Sigmoid colon (tissue), 6 donors: ENCODE measurements at regions not wholly inside any gene's neighbourhood (a gene's known extent, or its start where the extent isn't known, plus 50 kb on each side); places are given as distances from the start of the nearest gene placed in this dataset.
"Not testable (repeated sequence)": the region's sequence is repeated elsewhere in the genome, so short reads cannot be mapped to it uniquely, and the experiment has no call there.

Experiments
- DNase-seq: peaks from one replicate; pipeline ENCODE4 v3.0.0-alpha.2; 2019
- H3K27ac ChIP-seq, 4 donors: fragments of 200-600 bp; sonication (generic); one replicate each; pipeline ENCODE4 v1.5.1; 2016 to 2019; ENCODE audit warnings: mild to moderate bottlenecking in 1 of 4
- H3K27me3 ChIP-seq, 3 donors: fragments of 200-600 bp; sonication (generic); one replicate each; pipeline ENCODE4 v1.5.1; 2019; ENCODE audit warnings: mild to moderate bottlenecking in 1 of 3
- H3K36me3 ChIP-seq, 4 donors: fragments of 200-600 bp; sonication (generic); one replicate each; pipeline ENCODE4 v1.5.1; 2016 to 2019
- H3K4me1 ChIP-seq, 4 donors: fragments of 200-600 bp; sonication (generic); one replicate each; pipeline ENCODE4 v1.5.1; 2017 to 2019
- H3K4me3 ChIP-seq, 4 donors: fragments of 200-600 bp; sonication (generic); one replicate each; pipeline ENCODE4 v1.5.1; 2017 to 2019; ENCODE audit warnings: mild to moderate bottlenecking in 2 of 4, moderate library complexity in 1 of 4
- H3K9me3 ChIP-seq, 4 donors: fragments of 200-600 bp in 3 of 4; sonication (generic) in 3 of 4; one replicate each; pipeline versions ENCODE4 v1.5.1 to v1.6.1; 2013 to 2019
- CTCF ChIP-seq, 4 experiments: fragments of 450-650 bp in 3 of 4; fragments of 200-600 bp in 1 of 4; IDR thresholded peaks; one replicate each; pipeline ENCODE4 v1.5.1; 2016 to 2019; ENCODE audit warnings: antibody characterized with exemption in 4 of 4, mild to moderate bottlenecking in 3 of 4, moderate library complexity in 2 of 4
- EP300 ChIP-seq, 4 donors: sonication (generic); formaldehyde crosslinking; IDR thresholded peaks; one replicate each; pipeline ENCODE4 v1.6.1; 2017; ENCODE audit warnings: antibody characterized with exemption in 4 of 4
- POLR2A ChIP-seq, 2 donors: fragments of 450-650 bp; IDR thresholded peaks; one replicate each; pipeline ENCODE4 v1.6.1; 2016; ENCODE audit warnings: antibody characterized with exemption in 2 of 2, mild to moderate bottlenecking in 2 of 2, moderate library complexity in 2 of 2
- POLR2AphosphoS5 ChIP-seq, 4 donors: sonication (generic); formaldehyde crosslinking; IDR thresholded peaks; one replicate each; pipeline ENCODE4 v1.6.1; 2017; ENCODE audit warnings: antibody characterized with exemption in 4 of 4
- WGBS, 2 donors: extraction: QIAGEN DNeasy Blood & Tissue Kit; methylation state at CpG; one replicate each; pipeline ENCODE4 v1.1.7; 2013; 5-methylcytosine and 5-hydroxymethylcytosine counted together
- intact Hi-C: fragments of 100-400 bp; cut with DNase I; formaldehyde crosslinking; loops from one replicate; pipeline ENCODE4 v1.15.1; 2023
- donor health status: healthy with polysubstance abuse.
- donor health status: healthy.

DNA sequence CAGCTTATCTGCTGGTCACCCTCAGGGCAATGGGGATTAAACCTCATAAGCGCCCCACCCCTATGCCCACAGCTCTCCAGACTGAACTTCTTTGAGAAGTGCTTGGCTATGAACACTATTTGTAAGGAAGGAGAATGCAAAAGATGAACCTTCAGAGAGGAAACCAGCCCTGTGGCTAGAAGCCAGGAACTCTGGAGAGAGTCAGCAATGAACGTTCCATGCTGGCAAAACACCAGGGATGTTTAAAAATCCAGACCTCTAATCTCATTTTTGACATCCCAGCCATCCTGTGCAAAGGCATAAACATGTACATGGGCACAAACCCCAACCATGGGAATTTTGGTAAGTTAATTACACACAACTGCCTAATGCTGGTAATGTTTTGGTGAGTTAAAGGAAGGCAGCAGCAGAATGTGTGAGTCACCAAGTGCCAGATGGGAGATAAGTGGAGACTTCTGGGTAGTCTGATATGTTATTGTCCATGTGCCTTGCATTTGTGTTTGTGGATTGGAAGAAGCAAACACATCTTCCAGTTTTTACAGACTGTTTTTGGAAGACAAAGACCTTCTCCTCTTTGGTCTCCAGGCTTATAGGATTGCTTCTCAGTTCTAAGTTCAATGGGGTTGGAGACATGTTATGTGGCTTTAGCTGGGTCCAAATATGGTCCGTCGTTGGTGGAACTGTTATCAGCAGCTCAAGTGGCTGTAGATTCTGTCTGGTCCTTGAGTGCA, 174.1 kb upstream of the ETV3 start:
- H3K4me3 ChIP-seq, result no peak overlapping the region
- H3K36me3 ChIP-seq, result no peaks in the 10 kb centered on the region
- no peaks in the 10 kb centered on the region for H3K27me3 ChIP-seq
- peaks cover 0 to 7% (median 3%) of the 10 kb centered on the region in 4 donors for H3K9me3 ChIP-seq
- intact Hi-C loops, result no loop called here
- DNase-seq, result no peak
- peak overlapping the region in 2 of 4 donors; percentile 14 to 33 for H3K27ac ChIP-seq
- H3K4me1 ChIP-seq, result peaks cover 0 to 35% (median 32%) of the 10 kb centered on the region in 4 donors
- WGBS, 2 donors, result 69 to 72% methylated on average over 4 of the region's 4 CpGs
- peak in 2 of 4 donors; percentile 24 to 58 for TF ChIP-seq POLR2AphosphoS5 (IDR thresholded peaks at IDR 0.05)
- no peak for TF ChIP-seq POLR2A (IDR thresholded peaks at IDR 0.05)

GRCh38 chr1:157311730-157312081, 173.5 kb upstream of the ETV3 start:
- H3K9me3 ChIP-seq, result peaks cover 0 to 2% (median under 1%) of the 10 kb centered on the region in 4 donors
- H3K27ac ChIP-seq, result peak overlapping the region in 2 of 4 donors; percentile 14 to 33
- no peak for TF ChIP-seq CTCF (IDR thresholded peaks at IDR 0.05)
- TF ChIP-seq EP300 (IDR thresholded peaks at IDR 0.05), result no peak
- TF ChIP-seq POLR2A (IDR thresholded peaks at IDR 0.05), result no peak
- no peak for TF ChIP-seq POLR2AphosphoS5 (IDR thresholded peaks at IDR 0.05)
- intact Hi-C loops, result no loop called here
- H3K27me3 ChIP-seq, result no peaks in the 10 kb centered on the region
- H3K36me3 ChIP-seq, result no peaks in the 10 kb centered on the region
- no peak overlapping the region for H3K4me3 ChIP-seq
- no peak for DNase-seq
- H3K4me1 ChIP-seq, result peaks cover 0 to 35% (median 32%) of the 10 kb centered on the region in 4 donors
- WGBS, 2 donors, result 52 to 57% methylated on average over 5 of the region's 5 CpGs

DNA sequence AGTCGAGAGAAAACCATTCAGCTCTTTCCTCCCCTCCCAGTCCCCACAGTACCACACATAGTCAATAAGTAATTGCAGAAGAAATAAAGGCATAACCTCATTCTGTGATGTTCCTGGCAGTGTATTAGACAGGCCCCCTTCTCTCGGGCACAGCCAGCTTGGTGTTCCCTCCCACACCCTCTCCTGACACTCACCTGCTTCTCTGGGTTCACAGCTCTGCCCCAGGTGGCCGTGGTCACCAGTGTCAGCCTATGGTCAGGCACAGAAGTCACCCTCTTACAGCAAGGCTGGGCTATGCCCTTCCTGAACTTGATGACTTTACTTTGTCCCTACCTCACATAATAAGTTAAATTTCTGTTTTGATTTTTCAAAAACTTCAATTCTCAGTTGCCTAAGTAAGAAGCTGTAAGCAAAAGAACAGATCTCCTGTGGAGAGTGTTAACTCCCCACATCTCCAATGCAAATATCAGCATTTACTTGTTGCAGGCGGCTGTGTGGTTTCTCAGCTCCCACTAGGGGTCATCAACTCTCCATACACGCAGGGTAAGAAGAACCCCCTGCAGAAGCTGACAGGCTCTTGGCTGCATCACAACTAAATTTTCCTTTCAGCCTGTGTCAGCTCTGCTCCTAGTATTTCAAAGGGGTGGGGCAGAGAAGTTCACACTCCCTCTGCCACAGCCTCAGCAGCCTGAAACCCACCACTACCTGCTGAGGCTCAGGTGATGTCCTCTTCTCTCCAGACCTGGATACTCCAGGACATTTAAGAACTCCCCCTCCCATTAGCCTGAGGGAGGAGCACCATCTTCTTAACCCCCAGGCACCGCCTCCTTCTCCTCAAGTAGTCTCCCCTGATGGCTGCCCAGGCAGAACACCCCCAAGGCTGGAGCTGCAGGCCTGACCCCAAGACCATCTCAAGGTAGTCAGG, 172.9 kb upstream of the ETV3 start:
- DNase-seq, intact Hi-C loops, H3K9me3 ChIP-seq, H3K27me3 ChIP-seq, H3K36me3 ChIP-seq, H3K4me3 ChIP-seq: not testable (repeated sequence)
- peaks cover 0 to 35% (median 32%) of the 10 kb centered on the region in 4 donors for H3K4me1 ChIP-seq
- peak overlapping the region in 2 of 4 donors; percentile 28 to 46 for H3K27ac ChIP-seq
- 39 to 48% methylated on average over 6 of the region's 6 CpGs for WGBS, 2 donors

- Histone ChIP-seq H3K27me3 (no peaks in the 10 kb centered on the region), H3K36me3 (no peaks in the 10 kb centered on the region), H3K9me3 (no peaks in the 10 kb centered on the region), H3K27ac (peak overlapping the region in 2 of 4 donors; percentile 28 to 46), H3K4me1 (peaks cover 0 to 35% (median 32%) of the 10 kb centered on the region in 4 donors), H3K4me3 (no peak overlapping the region)
- intact Hi-C loops, result no loop called here
- TF ChIP-seq CTCF (IDR thresholded peaks at IDR 0.05) (no peak), POLR2A (IDR thresholded peaks at IDR 0.05) (no peak), POLR2AphosphoS5 (IDR thresholded peaks at IDR 0.05) (peak in 2 of 4 donors; percentile 59 to 68)
- WGBS, 2 donors, result 69 to 79% methylated on average over 5 of the region's 5 CpGs
- no peak for DNase-seq
Observed at GRCh38 chr1:157310401-157310800, 172.2 kb upstream of the ETV3 start.

- TF ChIP-seq CTCF (IDR thresholded peaks at IDR 0.05), result no peak
- no peak for TF ChIP-seq POLR2A (IDR thresholded peaks at IDR 0.05)
- no peak for TF ChIP-seq POLR2AphosphoS5 (IDR thresholded peaks at IDR 0.05)
- no peak for TF ChIP-seq EP300 (IDR thresholded peaks at IDR 0.05)
Observed at GRCh38 chr1:157307491-157307890, 169.3 kb upstream of the ETV3 start.

More at GRCh38 chr1:157307491-157307890, 169.3 kb upstream of the ETV3 start:
- no peak overlapping the region for H3K4me3 ChIP-seq
- peaks cover 0 to 25% (median 24%) of the 10 kb centered on the region in 4 donors for H3K4me1 ChIP-seq
- no peak for DNase-seq
- no peak overlapping the region for H3K27ac ChIP-seq
- WGBS, 2 donors, result 41 to 50% methylated on average over 1 of the region's 1 CpG
- intact Hi-C loops, result no loop called here
- no peaks in the 10 kb centered on the region for H3K36me3 ChIP-seq
- no peaks in the 10 kb centered on the region for H3K9me3 ChIP-seq
- no peaks in the 10 kb centered on the region for H3K27me3 ChIP-seq
